ENCODE measurements at regions not wholly inside any gene's neighbourhood (a gene's known extent, or its start where the extent isn't known, plus 50 kb on each side); places are given as distances from the start of the nearest gene placed in this dataset.

- no peak for TF ChIP-seq POLR2A (IDR thresholded peaks at IDR 0.05)
- no peak for TF ChIP-seq POLR2AphosphoS5 (IDR thresholded peaks at IDR 0.05)
- TF ChIP-seq CTCF (IDR thresholded peaks at IDR 0.05) = peak; percentile 31 to 82 (median 44)
- DNase-seq (ENCODE audit: low spot score) = no peak
- Histone ChIP-seq H3K27me3 (replicated peaks; ENCODE audit: insufficient read depth) (no peaks in the 10 kb centered on the region), H3K27ac (no peak overlapping the region), H3K4me3 (no peak overlapping the region), H3K36me3 (no peaks in the 10 kb centered on the region), H3K4me1 (replicated peaks) (no peaks in the 10 kb centered on the region), H3K9me3 (no peaks in the 10 kb centered on the region)
- WGBS = 52% methylated on average over 7 of the region's 7 CpGs
- intact Hi-C loops (cut with DNase I) = loop anchor here (5.0 kb wide), 1 partner anchor 975 kb away; no protein-coding TSS in a partner anchor
Measured at GRCh38 chr20:52242237-52243230, 51.0 kb upstream of the ZFP64 start.

Small RNA genes lying in the stretch of these regions (small RNA-seq; reads per million reads assigned to genes)
- gene RF02271 = 0 reads per million in 2 donors
- gene RPL36P1 = 0 reads per million in 2 donors

All from prostate gland (tissue), 2 donors.